GM10266 (cell line): ENCODE measurements at regions not wholly inside any gene's neighbourhood (a gene's known extent, or its start where the extent isn't known, plus 50 kb on each side); places are given as distances from the start of the nearest gene placed in this dataset.

ENCODE experiments used
- DNase-seq: peaks from one replicate; pipeline ENCODE4 v3.0.0; 2012; ENCODE audit errors: extremely low spot score
- TF ChIP-seq, protein P1 (sequence below): IDR thresholded peaks from 2 replicates; pipeline ENCODE4 v1.5.1; 2012; ENCODE audit warnings: mild to moderate bottlenecking, low read depth; ENCODE audit not compliant: control insufficient read depth, insufficient read depth; ENCODE audit errors: missing control alignments

DNA sequence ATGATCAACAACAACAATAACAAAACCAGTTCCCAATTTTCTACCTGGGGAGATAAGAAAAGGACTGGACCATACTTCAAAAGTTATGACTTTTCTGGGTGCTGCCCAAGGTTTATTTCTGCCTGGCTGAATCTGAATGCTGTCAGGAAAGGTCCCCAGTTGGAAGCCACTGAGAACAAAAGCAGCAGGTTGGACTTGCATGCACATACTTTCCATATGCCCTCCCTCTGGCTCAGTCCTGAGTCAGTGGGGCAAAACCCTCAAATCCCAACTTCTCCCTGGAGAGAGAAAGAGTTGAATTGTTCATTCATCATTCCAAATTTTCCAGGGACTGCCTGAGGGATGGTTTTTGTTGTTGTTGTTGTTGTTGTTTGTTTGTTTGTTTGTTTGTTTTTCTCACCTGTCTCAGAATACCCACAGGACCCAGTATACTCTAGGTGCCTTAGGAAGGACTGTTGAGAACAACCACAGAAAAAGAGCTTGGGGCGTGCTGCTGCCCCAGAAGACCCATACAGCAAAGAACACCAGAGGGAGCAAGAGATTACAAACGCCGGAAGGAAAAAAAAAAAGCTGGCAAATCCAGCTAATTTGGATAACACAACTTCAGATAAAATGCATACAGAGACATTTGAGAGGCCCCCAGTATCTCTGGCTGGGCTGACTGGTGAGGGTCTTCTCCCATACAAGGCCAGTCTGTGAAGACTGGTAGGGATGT, 138.9 kb upstream of the INPP4B start:
- TF ChIP-seq, protein P1, sequence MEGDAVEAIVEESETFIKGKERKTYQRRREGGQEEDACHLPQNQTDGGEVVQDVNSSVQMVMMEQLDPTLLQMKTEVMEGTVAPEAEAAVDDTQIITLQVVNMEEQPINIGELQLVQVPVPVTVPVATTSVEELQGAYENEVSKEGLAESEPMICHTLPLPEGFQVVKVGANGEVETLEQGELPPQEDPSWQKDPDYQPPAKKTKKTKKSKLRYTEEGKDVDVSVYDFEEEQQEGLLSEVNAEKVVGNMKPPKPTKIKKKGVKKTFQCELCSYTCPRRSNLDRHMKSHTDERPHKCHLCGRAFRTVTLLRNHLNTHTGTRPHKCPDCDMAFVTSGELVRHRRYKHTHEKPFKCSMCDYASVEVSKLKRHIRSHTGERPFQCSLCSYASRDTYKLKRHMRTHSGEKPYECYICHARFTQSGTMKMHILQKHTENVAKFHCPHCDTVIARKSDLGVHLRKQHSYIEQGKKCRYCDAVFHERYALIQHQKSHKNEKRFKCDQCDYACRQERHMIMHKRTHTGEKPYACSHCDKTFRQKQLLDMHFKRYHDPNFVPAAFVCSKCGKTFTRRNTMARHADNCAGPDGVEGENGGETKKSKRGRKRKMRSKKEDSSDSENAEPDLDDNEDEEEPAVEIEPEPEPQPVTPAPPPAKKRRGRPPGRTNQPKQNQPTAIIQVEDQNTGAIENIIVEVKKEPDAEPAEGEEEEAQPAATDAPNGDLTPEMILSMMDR: peak; percentile 29
- no peak for DNase-seq

DNA sequence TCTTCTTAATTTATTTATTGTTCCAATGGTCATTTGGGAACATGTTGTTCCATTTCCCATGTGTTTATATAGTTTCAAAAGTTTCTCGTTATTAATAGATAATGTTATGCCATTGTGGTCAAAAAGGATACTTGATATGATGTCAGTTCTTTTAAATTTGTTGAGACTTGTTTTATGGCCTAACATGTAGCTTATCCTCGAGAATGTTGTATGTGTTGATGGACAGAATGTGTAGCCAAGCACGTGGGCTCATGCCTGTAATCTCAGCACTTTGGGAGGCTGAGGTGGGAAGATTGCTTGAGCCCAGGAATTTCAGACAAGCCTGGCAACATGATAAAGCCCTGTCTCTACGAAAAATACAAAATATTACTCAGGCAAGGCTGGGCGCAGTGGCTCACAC, 168.5 kb upstream of the USP38 start:
- TF ChIP-seq, protein P1: no peak
- no peak for DNase-seq

DNA sequence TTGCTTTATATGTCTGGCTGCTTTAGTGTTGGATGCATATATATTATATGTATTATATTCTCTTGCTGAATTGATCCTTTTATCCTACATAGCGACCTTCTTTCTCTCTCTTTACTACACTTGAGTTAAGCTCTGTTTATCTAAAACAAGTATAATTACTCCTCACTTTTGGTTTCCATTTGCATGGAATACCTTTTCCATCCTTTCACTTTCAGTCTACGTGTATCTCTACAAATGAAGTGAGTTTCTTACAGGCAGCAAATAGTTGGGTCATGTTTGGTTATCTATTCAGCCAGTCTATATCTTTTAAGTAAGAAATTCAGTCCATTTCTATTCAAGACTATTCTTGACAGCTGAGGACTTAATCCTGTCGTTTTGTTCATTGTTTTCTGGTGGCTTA, 167.5 kb upstream of the USP38 start:
- DNase-seq: no peak
- TF ChIP-seq, protein P1: no peak

DNA sequence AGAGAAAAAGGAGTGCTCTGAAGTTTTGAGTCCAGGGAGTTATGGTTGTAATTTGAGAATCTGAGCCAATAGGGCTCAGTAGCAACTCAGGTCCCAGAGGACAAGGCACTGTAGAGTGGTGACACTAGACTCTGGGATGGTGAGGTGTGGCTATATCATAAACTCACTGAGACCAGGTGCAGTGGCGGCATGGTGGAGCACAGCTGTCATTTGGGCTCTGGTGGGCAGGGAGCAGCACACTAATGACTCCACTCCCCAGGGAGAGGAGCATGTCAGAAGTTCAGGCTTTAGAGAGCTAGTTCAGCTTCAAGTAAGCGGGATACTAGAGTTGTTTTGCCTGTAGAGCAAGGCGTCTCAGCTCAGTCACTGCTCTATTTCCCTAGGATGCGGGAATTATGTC, 165.4 kb upstream of the USP38 start:
- DNase-seq: no peak
- TF ChIP-seq, protein P1: no peak

DNA sequence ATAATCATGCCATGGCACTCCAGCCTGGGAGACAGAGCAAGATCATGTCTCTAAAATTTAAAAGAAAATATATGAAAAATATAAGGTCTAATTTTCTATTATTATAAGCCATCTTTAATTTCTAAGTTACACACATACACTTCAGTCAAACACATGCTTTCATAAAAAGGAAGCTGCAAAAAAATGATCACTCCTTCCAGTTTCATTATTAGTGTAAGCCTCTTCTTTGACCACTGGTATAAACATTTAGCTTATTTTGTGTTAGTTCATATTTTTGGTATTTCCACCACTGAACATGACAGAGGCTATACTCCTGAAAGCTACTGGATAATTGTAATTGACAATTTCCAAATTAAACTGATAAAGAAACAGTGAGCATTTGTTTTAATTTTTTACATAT, 163.3 kb upstream of the USP38 start:
- TF ChIP-seq, protein P1: no peak
- DNase-seq: peak; percentile 46

DNA sequence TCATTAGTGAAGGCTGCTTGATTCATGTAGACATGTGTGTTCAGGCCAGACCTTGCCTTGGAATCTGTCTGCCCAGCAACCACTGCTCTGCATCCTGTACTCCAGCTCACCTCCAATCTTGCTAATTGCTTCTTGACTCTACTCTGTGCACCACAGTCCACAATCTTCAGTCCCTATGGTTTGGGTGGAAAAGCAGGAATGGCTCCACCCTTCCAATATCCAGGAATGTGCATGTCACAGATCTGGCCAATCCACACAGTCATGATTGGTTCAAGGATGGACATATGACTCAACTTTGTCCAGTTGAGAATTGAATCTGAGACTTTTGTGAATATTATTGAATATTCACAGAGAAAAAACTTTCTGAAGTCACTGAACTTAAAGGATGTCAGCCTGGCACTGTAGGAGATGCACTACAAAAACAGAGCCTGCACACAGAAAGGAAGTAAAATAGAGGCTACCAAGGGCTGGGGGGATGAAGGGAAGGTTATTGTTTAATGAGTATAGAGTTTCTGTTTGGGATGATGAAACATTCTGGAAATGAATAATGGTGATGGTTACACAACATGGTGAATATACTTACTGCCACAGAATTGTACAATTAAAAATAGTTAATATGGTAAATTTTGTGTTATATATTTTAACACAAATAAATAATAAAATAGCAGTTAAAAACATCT, 161.3 kb upstream of the USP38 start:
- no peak for DNase-seq
- TF ChIP-seq, protein P1: no peak

DNA sequence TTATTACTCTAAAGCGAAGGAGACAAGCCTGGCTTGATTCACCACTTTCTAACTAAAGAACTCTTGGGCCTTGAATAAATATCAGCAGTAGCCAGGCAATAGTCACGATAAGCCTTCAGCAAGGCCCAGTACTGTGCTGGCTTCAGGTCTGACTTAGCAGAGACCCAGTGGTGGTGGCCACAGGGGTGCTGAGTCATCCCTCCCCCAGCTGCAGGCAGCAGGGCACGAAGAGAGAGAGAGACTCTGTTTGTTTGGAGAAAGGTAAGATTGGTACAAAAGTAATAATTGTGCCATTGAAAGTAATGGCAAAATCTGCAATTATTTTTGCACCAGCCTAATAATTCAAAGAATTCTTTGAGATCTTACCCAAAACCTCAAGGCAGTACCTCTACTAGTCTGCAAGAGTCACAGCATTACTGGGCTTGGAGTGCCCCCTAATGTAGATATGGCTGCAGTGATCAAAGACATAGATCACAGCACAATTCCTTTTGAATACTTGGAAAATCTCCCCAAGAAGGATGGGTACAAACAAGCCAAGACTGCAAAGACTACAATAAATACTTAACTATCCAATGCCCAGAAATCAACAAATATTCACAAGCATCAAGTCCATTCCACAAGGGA, 159.5 kb upstream of the USP38 start:
- TF ChIP-seq, protein P1: peak; percentile 60
- DNase-seq: no peak
